Tibial nerve (tissue), 4 donors: ENCODE measurements at regions not wholly inside any gene's neighbourhood (a gene's known extent, or its start where the extent isn't known, plus 50 kb on each side); places are given as distances from the start of the nearest gene placed in this dataset.

Experiments
- CTCF ChIP-seq, 5 experiments: fragments of 200-600 bp in 3 of 5; fragments of 450-650 bp in 2 of 5; sonication (generic) in 3 of 5; IDR thresholded peaks; one replicate each; pipeline ENCODE4 v1.5.1; 2016 to 2019; ENCODE audit warnings: antibody characterized with exemption in 5 of 5, mild to moderate bottlenecking in 3 of 5, moderate library complexity in 2 of 5
- EP300 ChIP-seq, 2 donors: sonication (generic); formaldehyde crosslinking; IDR thresholded peaks; one replicate each; pipeline ENCODE4 v1.6.1; 2017; ENCODE audit warnings: antibody characterized with exemption in 2 of 2, mild to moderate bottlenecking in 1 of 2
- POLR2A ChIP-seq, 2 donors: fragments of 450-650 bp; IDR thresholded peaks; one replicate each; pipeline ENCODE4 v1.6.1; 2017; ENCODE audit warnings: antibody characterized with exemption in 2 of 2, mild to moderate bottlenecking in 2 of 2, moderate library complexity in 2 of 2

- TF ChIP-seq CTCF (IDR thresholded peaks at IDR 0.05), result no peak
- no peak for TF ChIP-seq POLR2A (IDR thresholded peaks at IDR 0.05)
- TF ChIP-seq EP300 (IDR thresholded peaks at IDR 0.05), result no peak
Measured at GRCh38 chr5:121485281-121485680, 366.4 kb upstream of the FTMT start.
